ENCODE measurements at regions not wholly inside any gene's neighbourhood (a gene's known extent, or its start where the extent isn't known, plus 50 kb on each side); places are given as distances from the start of the nearest gene placed in this dataset.

GRCh38 chr4:18401868-18402267 is 380.3 kb upstream of the LCORL start:
- DNase-seq (ENCODE audit: low spot score): no peak

- no peak for DNase-seq (ENCODE audit: low spot score)
These were observed 379.9 kb upstream of the LCORL start for GRCh38 chr4:18401425-18401824.

GRCh38 chr4:18398661-18399060 is 377.1 kb upstream of the LCORL start:
- no peak for DNase-seq (ENCODE audit: low spot score)

DNA sequence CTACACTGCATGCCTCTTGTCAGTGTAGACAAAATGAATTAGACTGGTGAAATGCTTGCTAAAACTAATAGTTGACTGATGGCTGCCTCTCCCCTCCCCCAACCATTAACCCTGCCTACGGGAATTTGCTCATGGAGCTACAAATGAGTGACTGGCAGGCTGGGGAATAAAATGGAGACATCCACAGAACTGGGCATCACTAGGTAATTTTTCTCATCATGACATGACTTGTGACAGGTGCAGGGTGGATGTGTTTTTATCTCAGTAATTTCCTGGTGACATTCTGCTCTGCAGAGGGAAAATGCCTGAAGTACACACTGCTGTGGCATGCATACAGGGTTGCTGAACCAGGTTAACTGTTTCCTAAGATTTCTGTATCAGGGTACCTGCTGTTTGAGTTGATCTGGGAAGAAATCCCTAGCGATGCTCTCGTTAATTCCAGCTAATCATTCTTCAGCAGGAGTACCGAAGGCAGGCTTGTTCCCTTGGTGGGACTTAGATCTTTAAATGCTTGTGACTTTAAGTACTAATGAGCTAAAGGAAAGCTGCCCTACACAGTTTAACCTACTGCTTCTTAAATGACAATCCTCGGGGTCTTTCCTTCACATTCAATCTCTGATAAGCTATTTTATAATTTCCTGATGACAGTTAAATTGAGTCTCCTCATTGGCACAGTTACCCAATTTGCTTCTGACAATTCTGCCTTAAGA is 376.3 kb upstream of the LCORL start:
- DNase-seq (ENCODE audit: low spot score): no peak

- DNase-seq (ENCODE audit: low spot score): no peak
These were observed 373.1 kb upstream of the LCORL start for GRCh38 chr4:18394656-18395055.

GRCh38 chr4:18391354-18391728 is 369.8 kb upstream of the LCORL start:
- DNase-seq (ENCODE audit: low spot score): no peak

GRCh38 chr4:18390655-18391353 is 369.2 kb upstream of the LCORL start:
- DNase-seq (ENCODE audit: low spot score): no peak

DNA sequence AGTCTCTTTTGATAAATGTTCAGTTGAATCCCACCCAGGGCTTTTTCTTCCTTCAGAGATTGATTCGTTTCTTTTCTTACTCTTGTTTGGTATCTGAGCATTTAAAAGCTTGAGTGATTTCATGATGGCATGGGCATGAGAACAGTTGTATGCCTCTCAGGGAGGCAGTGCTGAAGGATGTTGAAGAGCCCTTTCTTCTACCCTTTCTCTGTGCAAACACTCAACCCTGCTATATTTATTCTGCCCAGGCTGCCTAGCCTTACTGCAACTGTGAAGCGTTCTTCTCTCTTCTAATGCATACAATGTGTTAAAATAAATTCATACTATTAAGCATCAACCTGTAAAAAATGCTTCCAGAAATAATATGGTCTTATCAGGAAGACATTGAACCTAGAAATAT is 367.6 kb upstream of the LCORL start:
- no peak for DNase-seq (ENCODE audit: low spot score)

- no peak for DNase-seq (ENCODE audit: low spot score)
These were observed 366.5 kb upstream of the LCORL start for GRCh38 chr4:18388039-18388438.

- no peak for DNase-seq (ENCODE audit: low spot score)
These were observed 359.6 kb upstream of the LCORL start for GRCh38 chr4:18381186-18381585.

GRCh38 chr4:18369561-18369960 is 348.0 kb upstream of the LCORL start:
- no peak for DNase-seq (ENCODE audit: low spot score)

- DNase-seq (ENCODE audit: low spot score): peak; percentile 23
These were observed 345.3 kb upstream of the LCORL start for GRCh38 chr4:18366892-18367291.

DNA sequence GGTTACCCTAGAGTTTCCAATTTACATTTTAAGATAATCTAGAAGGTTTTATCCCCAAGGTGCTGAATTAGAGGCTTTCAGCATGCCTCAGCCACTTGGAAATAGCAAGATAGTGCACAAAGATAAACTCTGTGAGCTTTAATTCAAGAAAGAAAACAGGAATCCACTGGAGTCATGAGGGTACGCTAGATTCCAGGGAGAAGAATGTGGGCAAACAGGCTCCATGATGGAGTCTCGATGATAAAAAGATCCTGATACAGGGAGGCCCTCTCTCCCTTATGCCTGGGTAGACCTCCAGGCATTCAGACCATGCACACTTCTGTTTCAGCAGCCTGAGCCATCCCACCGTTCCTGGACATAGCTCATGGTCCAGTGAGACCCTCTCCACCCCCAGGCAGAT is 344.6 kb upstream of the LCORL start:
- DNase-seq (ENCODE audit: low spot score): no peak

DNA sequence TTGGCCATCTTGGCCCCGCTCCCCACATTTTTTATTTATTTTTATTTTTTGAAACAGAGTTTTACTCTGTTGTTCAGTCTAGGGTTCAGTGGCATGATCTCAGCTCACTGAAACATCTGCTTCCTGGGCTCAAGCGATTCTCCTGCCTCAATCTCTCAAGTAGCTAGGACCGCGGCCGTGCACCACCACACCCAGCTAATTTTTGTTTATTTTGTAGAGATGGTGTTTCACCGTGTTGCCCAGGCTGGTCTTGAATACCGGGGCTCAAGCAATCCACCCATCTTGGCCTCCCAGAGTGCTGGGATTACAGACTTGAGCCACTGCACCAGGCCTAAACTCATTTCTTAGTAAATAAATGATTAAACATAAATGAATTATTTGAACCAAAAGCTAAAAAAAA is 322.0 kb upstream of the LCORL start:
- DNase-seq (ENCODE audit: low spot score): no peak

DNA sequence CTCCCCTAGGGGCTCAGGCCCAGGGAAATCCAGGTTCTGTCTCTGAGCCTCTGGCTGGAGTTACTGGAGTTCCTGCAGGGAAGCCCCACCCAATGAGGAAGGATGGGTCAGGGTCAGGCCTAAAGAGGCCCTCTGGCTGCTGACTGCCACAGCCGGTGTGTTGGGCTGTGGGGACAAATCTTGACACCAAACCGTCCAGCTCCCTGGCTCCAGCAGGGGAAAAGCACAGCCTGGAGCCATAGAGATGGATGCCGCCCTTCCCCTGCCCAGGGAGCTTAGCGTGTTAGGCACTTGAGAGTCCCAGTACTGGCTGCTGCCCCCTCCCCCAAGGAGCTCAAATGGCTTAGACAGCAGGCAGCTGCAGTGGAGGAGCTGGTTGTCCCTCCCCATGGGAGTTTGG is 321.3 kb upstream of the LCORL start:
- DNase-seq (ENCODE audit: low spot score): no peak

DNA sequence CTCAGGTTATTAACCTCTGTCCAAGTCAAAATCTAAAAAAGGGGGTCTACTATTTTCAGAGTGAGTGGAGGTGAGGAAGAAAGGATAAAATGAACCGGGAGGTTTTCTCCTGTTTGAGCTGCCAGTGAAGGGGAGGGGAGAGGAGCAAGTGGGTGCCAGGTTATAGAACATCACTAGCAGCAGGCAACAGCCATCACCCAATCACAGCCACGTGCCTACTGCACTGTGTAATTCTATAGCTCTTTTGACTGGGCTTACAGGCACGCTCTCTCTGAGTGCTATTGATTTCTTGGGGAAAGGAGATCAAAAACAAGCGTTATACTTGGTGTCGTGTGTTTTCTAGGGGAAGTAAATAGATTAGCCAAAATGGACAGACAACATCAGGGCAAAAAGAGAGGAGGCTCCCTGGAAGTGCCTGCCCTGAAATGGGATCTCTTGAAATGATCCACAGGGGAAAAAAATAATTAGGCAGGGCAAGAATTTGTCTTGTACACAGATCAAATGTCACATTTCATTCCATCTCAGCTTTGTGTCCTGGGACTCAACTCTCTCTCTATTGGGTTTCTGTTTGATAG is 300.5 kb upstream of the LCORL start:
- no peak for DNase-seq (ENCODE audit: low spot score)

GRCh38 chr4:18319431-18319830 is 297.9 kb upstream of the LCORL start:
- DNase-seq (ENCODE audit: low spot score): no peak

DNA sequence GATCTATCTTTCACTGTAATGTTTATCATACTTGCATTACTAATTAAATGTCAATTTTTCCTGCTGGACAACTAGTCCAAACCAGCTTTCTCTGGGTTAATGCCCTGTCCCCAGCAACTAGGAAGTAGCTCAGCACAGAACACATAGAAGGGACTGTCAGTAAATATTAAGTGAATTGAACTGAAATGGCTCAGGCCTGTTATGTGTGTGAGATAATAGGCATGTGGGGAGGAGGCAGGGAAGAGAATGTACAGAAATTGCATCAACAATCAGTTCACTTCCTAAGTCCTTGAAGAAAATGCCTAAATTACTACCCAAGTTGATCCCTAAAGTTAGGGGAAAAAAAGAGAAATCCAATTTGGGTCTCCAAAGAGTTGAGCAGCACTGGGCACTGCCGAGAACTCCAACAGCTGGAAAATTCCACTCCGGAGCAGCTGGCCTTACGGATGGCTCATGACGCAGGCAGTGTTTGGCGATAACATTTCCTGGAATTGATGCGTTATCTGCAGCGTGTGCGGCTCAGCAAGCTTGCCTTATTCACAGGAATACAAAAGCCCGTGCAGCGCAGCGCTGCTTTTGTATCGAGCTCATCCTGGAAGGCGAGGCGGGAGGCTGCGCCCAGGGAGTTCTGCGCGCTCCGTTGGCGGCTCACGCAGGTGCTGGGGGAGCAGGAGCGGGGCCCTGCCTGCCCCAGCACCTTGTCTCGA is 297.3 kb upstream of the LCORL start:
- DNase-seq (ENCODE audit: low spot score): no peak

GRCh38 chr4:18314731-18315130 is 293.2 kb upstream of the LCORL start:
- no peak for DNase-seq (ENCODE audit: low spot score)

- DNase-seq (ENCODE audit: low spot score): no peak
These were observed 276.1 kb upstream of the LCORL start for GRCh38 chr4:18297684-18298083.

DNA sequence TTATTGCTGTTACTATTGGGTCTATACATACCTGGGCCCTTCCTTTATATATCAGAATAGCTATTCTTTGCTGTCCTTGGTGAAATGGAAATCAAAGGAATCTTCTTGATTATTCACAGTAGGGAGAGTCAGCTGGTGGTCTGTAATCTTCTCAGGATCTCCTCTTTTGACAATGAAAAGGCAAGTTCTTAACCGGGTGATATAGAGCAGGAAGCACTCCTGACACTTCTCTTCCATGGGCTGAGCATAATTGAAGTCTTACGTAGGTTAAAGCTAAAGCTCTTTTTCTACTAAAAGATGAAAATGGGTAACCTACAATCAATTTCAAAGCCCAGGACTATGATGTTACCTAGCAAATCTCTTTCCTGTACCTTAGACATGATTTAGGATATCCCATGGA is 274.9 kb upstream of the LCORL start:
- DNase-seq (ENCODE audit: low spot score): no peak

GRCh38 chr4:18294846-18295245 is 273.3 kb upstream of the LCORL start:
- no peak for DNase-seq (ENCODE audit: low spot score)

DNA sequence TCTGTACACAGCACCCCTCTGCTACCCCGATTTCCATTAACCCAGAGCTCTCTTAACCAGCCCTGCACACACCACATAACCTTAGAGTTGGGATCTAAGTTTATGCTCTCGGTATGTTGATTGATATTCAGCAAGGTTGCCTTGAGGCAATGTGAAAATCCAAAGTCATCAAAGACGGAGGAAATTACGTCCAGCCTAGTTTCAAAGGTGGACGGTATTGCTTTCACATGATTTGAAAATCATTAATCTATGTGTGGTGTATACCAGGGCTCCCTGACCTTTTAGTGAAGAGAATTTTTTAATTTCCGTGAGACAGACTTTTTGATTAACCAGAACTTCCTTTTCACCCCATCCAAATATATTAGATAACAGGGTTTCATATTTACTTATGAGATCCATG is 272.5 kb upstream of the LCORL start:
- DNase-seq (ENCODE audit: low spot score): no peak

All from HT-29 (cell line).